SK-N-SH (cell line): ENCODE measurements at regions not wholly inside any gene's neighbourhood (a gene's known extent, or its start where the extent isn't known, plus 50 kb on each side); places are given as distances from the start of the nearest gene placed in this dataset.

Experiments used
- CTCF ChIA-PET: fragments of 300-600, 350-600 bp; formaldehyde crosslinking; extraction: SDS; loops from one replicate; lab custom pipeline; 2021; lab: Yijun Ruan, JAX
- POLR2A ChIA-PET: fragments of 350-600 bp; sonication (Branson Sonifier 250); formaldehyde crosslinking; extraction: SDS; loops from one replicate; lab custom pipeline; 2020; ENCODE audit warnings: antibody characterized with exemption, inconsistent platforms; lab: Yijun Ruan, JAX
- DNase-seq: peaks from one replicate; pipeline ENCODE4 v3.0.0; 2012
- H2AFZ ChIP-seq: fragments of 200-600 bp; sonication (generic); 2 replicates; pipeline ENCODE4 v1.8.1; 2016; ENCODE audit warnings: antibody characterized with exemption, mild to moderate bottlenecking, low read depth
- H3F3A ChIP-seq: fragments of 200-600 bp; sonication (generic); replicated peaks from 2 replicates; pipeline ENCODE3; 2016; ENCODE audit warnings: antibody characterized with exemption, mild to moderate bottlenecking; ENCODE audit not compliant: insufficient read depth
- H3K27ac ChIP-seq, 2 experiments: fragments of 200-500 bp in 1 of 2; fragments of 200-600 bp in 1 of 2; sonication (Bioruptor generic) in 1 of 2; sonication (generic), shearing (Covaris generic) in 1 of 2; 2 replicates each; pipeline versions ENCODE4 v1.5.1 to v1.6.1; 2014 to 2016; ENCODE audit warnings: low read depth in 2 of 2, inconsistent platforms in 1 of 2, low read length in 1 of 2, mild to moderate bottlenecking in 1 of 2, mixed read lengths in 1 of 2
- H3K27me3 ChIP-seq: fragments of 200-600 bp; sonication (generic), shearing (Covaris generic); 2 replicates; pipeline ENCODE4 v1.6.1; 2016; ENCODE audit warnings: mixed run types; ENCODE audit not compliant: insufficient read depth
- H3K36me3 ChIP-seq, 2 experiments: fragments of 200-500 bp in 1 of 2; fragments of 200-600 bp in 1 of 2; sonication (Bioruptor generic) in 1 of 2; sonication (generic) in 1 of 2; replicated peaks in 1 of 2; 2 replicates each; pipeline versions ENCODE3 to v1.5.1; 2014 to 2016; ENCODE audit warnings: low read length in 1 of 2, mild to moderate bottlenecking in 1 of 2; ENCODE audit not compliant: insufficient read depth in 2 of 2, control insufficient read depth in 1 of 2
- H3K4me1 ChIP-seq, 2 experiments: fragments of 200-500 bp in 1 of 2; fragments of 200-600 bp in 1 of 2; sonication (Bioruptor generic) in 1 of 2; sonication (generic), shearing (Covaris generic) in 1 of 2; 2 replicates each; pipeline versions ENCODE4 v1.5.1 to v1.6.1; 2014 to 2016; ENCODE audit warnings: low read depth in 1 of 2, low read length in 1 of 2, mixed run types in 1 of 2; ENCODE audit not compliant: insufficient read depth in 2 of 2, control insufficient read depth in 1 of 2
- H3K4me2 ChIP-seq: fragments of 200-600 bp; sonication (generic), shearing (Covaris generic); 2 replicates; pipeline ENCODE4 v1.6.1; 2017; ENCODE audit warnings: mixed run types
- H3K4me3 ChIP-seq, 2 experiments: fragments of 200-500 bp in 1 of 2; fragments of 200-600 bp in 1 of 2; sonication (Bioruptor generic) in 1 of 2; sonication (generic), shearing (Covaris generic) in 1 of 2; 2 replicates each; pipeline versions ENCODE4 v1.5.1 to v1.8.1; 2014 to 2016; ENCODE audit warnings: low read depth in 2 of 2, inconsistent platforms in 1 of 2, low read length in 1 of 2, mild to moderate bottlenecking in 1 of 2, mixed read lengths in 1 of 2, moderate library complexity in 1 of 2
- H3K79me2 ChIP-seq: fragments of 200-600 bp; sonication (generic); 2 replicates; pipeline ENCODE4 v1.8.1; 2017; ENCODE audit warnings: mild to moderate bottlenecking; ENCODE audit not compliant: insufficient read depth
- H3K9ac ChIP-seq: fragments of 200-600 bp; sonication (generic); 2 replicates; pipeline ENCODE4 v1.6.1; 2017; ENCODE audit warnings: mixed run types
- H3K9me2 ChIP-seq: fragments of 200-600 bp; sonication (generic); 2 replicates; pipeline ENCODE4 v1.6.1; 2017; ENCODE audit warnings: mixed run types
- H3K9me3 ChIP-seq: fragments of 200-600 bp; sonication (generic); 2 replicates; pipeline ENCODE4 v1.6.1; 2017; ENCODE audit warnings: mixed run types, mild to moderate bottlenecking, moderate library complexity
- H4K20me1 ChIP-seq: fragments of 200-600 bp; sonication (generic); 2 replicates; pipeline ENCODE4 v1.6.1; 2017; ENCODE audit warnings: mild to moderate bottlenecking, mixed run types; ENCODE audit not compliant: insufficient read depth
- CHD2 ChIP-seq: fragments of 150-350 bp; IDR thresholded peaks from 2 replicates; pipeline ENCODE4 v1.6.1; 2018; ENCODE audit warnings: low read length; ENCODE audit not compliant: partially characterized antibody
- EP300 ChIP-seq, 2 experiments: IDR thresholded peaks; 2 replicates each; pipeline versions ENCODE4 v1.4.0 to v1.6.1; 2012; ENCODE audit warnings: borderline replicate concordance in 1 of 2, low read depth in 1 of 2, low read length in 1 of 2
- EZH2phosphoT487 ChIP-seq: fragments of 200-600 bp; sonication (generic); IDR thresholded peaks from 2 replicates; pipeline ENCODE4 v1.6.1; 2017; ENCODE audit warnings: low read depth, mixed run types, mild to moderate bottlenecking, antibody characterized with exemption, moderate library complexity, borderline replicate concordance
- FOSL2 ChIP-seq: IDR thresholded peaks from 2 replicates; pipeline ENCODE4 v1.4.0; 2012; ENCODE audit warnings: low read depth, mild to moderate bottlenecking, moderate library complexity, borderline replicate concordance
- GABPA ChIP-seq: IDR thresholded peaks from 2 replicates; pipeline ENCODE4 v1.4.0; 2012; ENCODE audit warnings: low read depth, mild to moderate bottlenecking
- GATA2 ChIP-seq: sonication (generic); formaldehyde crosslinking; IDR thresholded peaks from 2 replicates; pipeline ENCODE4 v1.5.0; 2020; ENCODE audit warnings: mild to moderate bottlenecking, missing genetic modification reagents
- JUND ChIP-seq: IDR thresholded peaks from 2 replicates; pipeline ENCODE4 v1.4.0; 2012
- MAX ChIP-seq: IDR thresholded peaks from 2 replicates; pipeline ENCODE4 v1.4.0; 2012; ENCODE audit warnings: low read depth
- MXI1 ChIP-seq: IDR thresholded peaks from 2 replicates; pipeline ENCODE4 v1.6.1; 2012; ENCODE audit warnings: mild to moderate bottlenecking, low read depth, low read length, improper control_type of control experiment
- POLR2AphosphoS5 ChIP-seq: IDR thresholded peaks from 2 replicates; pipeline ENCODE4 v1.6.1; 2012; ENCODE audit warnings: low read depth, low read length
- RAD21 ChIP-seq: IDR thresholded peaks from 2 replicates; pipeline ENCODE4 v1.6.1; 2012; ENCODE audit warnings: mild to moderate bottlenecking, low read length
- RCOR1 ChIP-seq: fragments of 150-350 bp; IDR thresholded peaks from 2 replicates; pipeline ENCODE4 v1.6.1; 2017; ENCODE audit warnings: antibody characterized with exemption, low read length
- RXRA ChIP-seq: IDR thresholded peaks from 2 replicates; pipeline ENCODE4 v1.4.0; 2012; ENCODE audit warnings: low read depth, mild to moderate bottlenecking, borderline replicate concordance
- SMC3 ChIP-seq: IDR thresholded peaks from 2 replicates; pipeline ENCODE4 v1.6.1; 2012; ENCODE audit warnings: low read depth, low read length, improper control_type of control experiment
- TEAD4 ChIP-seq: IDR thresholded peaks from 2 replicates; pipeline ENCODE4 v1.4.0; 2012; ENCODE audit warnings: mild to moderate bottlenecking, borderline replicate concordance; ENCODE audit not compliant: insufficient read depth
- USF1 ChIP-seq: IDR thresholded peaks from 2 replicates; pipeline ENCODE4 v1.4.0; 2012; ENCODE audit warnings: low read depth, borderline replicate concordance
- USF2 ChIP-seq: fragments of 150-350 bp; IDR thresholded peaks from 2 replicates; pipeline ENCODE4 v1.6.1; 2017; ENCODE audit warnings: antibody characterized with exemption, low read length, low read depth, borderline replicate concordance
- YY1 ChIP-seq: IDR thresholded peaks from 2 replicates; pipeline ENCODE4 v1.4.0; 2012; ENCODE audit warnings: low read depth, mild to moderate bottlenecking
- ZBTB33 ChIP-seq: IDR thresholded peaks from 2 replicates; pipeline ENCODE4 v1.4.0; 2012; ENCODE audit warnings: low read depth, borderline replicate concordance
- WGBS: methylation state at CpG from one replicate; pipeline ENCODE4 v1.1.6; 2017; ENCODE audit warnings: low lambda C conversion rate; 5-methylcytosine and 5-hydroxymethylcytosine counted together

GRCh38 chr5:71969460-71969859, 137.8 kb upstream of the MAP1B start:
- Histone ChIP-seq H3K79me2 (no peaks in the 10 kb centered on the region), H3K36me3 (no peaks in the 10 kb centered on the region), H3K4me1 (peaks cover 0 to 4% of the 10 kb centered on the region in 2 experiments; a peak in 1 of 4 replicates), H3K27ac (no peak overlapping the region), H3K9ac (no peak overlapping the region), H3K27me3 (no peaks in the 10 kb centered on the region), H3K4me3 (no peak overlapping the region), H3F3A (no peaks in the 10 kb centered on the region), H3K4me2 (no peak overlapping the region), H3K9me2 (no peaks in the 10 kb centered on the region), H4K20me1 (no peaks in the 10 kb centered on the region), H2AFZ (no peak overlapping the region), H3K9me3 (no peaks in the 10 kb centered on the region)
- TF ChIP-seq POLR2AphosphoS5: no peak
- TF ChIP-seq MAX: no peak
- no peak for TF ChIP-seq RXRA
- no peak for TF ChIP-seq EP300 (IDR thresholded peaks at IDR 0.05; ENCODE audit: borderline replicate concordance in 1 of 2, low read depth in 1 of 2, low read length in 1 of 2)
- TF ChIP-seq RCOR1: no peak
- no peak for TF ChIP-seq MXI1
- no peak for TF ChIP-seq EZH2phosphoT487
- no peak for TF ChIP-seq GABPA
- TF ChIP-seq ZBTB33: no peak
- POLR2A ChIA-PET: no interaction called here
- no peak for DNase-seq
- WGBS: 81% methylated on average over 2 of the region's 2 CpGs
- CTCF ChIA-PET: no interaction called here

- POLR2A ChIA-PET: no interaction called here
- no peaks in the 10 kb centered on the region for H4K20me1 ChIP-seq
- H3K4me2 ChIP-seq: no peak overlapping the region
- CTCF ChIA-PET: no interaction called here
- no peaks in the 10 kb centered on the region for H3K36me3 ChIP-seq
- H2AFZ ChIP-seq: no peak overlapping the region
- no peak overlapping the region for H3K4me3 ChIP-seq
- no peaks in the 10 kb centered on the region for H3K27me3 ChIP-seq
- no peaks in the 10 kb centered on the region for H3K9me2 ChIP-seq
- no peak for DNase-seq
- no peak for TF ChIP-seq USF2
- no peak for TF ChIP-seq GABPA
- no peak for TF ChIP-seq ZBTB33
- no peak for TF ChIP-seq SMC3
- no peak for TF ChIP-seq YY1
- no peak for TF ChIP-seq TEAD4
- no peak for TF ChIP-seq GATA2 (CRISPR knock-in tag)
- TF ChIP-seq JUND: no peak
- no peak for TF ChIP-seq FOSL2
- no peak for TF ChIP-seq USF1
- no peak for TF ChIP-seq RAD21
- TF ChIP-seq EZH2phosphoT487: no peak
- TF ChIP-seq EP300 (IDR thresholded peaks at IDR 0.05; ENCODE audit: borderline replicate concordance in 1 of 2, low read depth in 1 of 2, low read length in 1 of 2): no peak
- TF ChIP-seq CHD2: no peak
- TF ChIP-seq, all 33 proteins: peak for 0
- H3K4me1 ChIP-seq: peaks cover 0 to 4% of the 10 kb centered on the region in 2 experiments; a peak in 1 of 4 replicates
- H3K9ac ChIP-seq: no peak overlapping the region
- H3K79me2 ChIP-seq: no peaks in the 10 kb centered on the region
- 22% methylated on average over 2 of the region's 2 CpGs for WGBS
- H3K9me3 ChIP-seq: no peaks in the 10 kb centered on the region
- H3K27ac ChIP-seq: no peak overlapping the region
- no peaks in the 10 kb centered on the region for H3F3A ChIP-seq
These were observed 135.4 kb upstream of the MAP1B start for GRCh38 chr5:71971862-71972261.
